GM23248 (cell line): ENCODE measurements at regions not wholly inside any gene's neighbourhood (a gene's known extent, or its start where the extent isn't known, plus 50 kb on each side); places are given as distances from the start of the nearest gene placed in this dataset.

Experiments used
- DNase-seq: peaks from one replicate; pipeline ENCODE4 v3.0.0-alpha.2; 2015
- H2AFZ ChIP-seq: fragments of 200-600 bp; sonication (generic); 2 replicates; pipeline ENCODE4 v1.6.1; 2016; ENCODE audit warnings: antibody characterized with exemption
- H3F3A ChIP-seq: fragments of 200-600 bp; sonication (generic); 2 replicates; pipeline ENCODE4 v1.6.1; 2016; ENCODE audit warnings: mild to moderate bottlenecking, antibody characterized with exemption, mixed run types; ENCODE audit not compliant: insufficient read depth
- H3K27ac ChIP-seq: fragments of 200-600 bp; sonication (generic); 2 replicates; pipeline ENCODE4 v1.5.1; 2016; ENCODE audit warnings: mild to moderate bottlenecking
- H3K27me3 ChIP-seq: fragments of 200-600 bp; sonication (generic); replicated peaks from 2 replicates; pipeline ENCODE4 v1.6.1; 2016; ENCODE audit warnings: mild to moderate bottlenecking; ENCODE audit not compliant: insufficient read depth
- H3K36me3 ChIP-seq: fragments of 200-600 bp; sonication (generic); 2 replicates; pipeline ENCODE4 v1.6.1; 2016; ENCODE audit warnings: low read depth, mild to moderate bottlenecking
- H3K4me1 ChIP-seq: fragments of 200-600 bp; sonication (generic); 2 replicates; pipeline ENCODE4 v1.6.1; 2016; ENCODE audit warnings: mild to moderate bottlenecking; ENCODE audit not compliant: insufficient read depth
- H3K4me2 ChIP-seq: fragments of 200-600 bp; sonication (generic); one replicate; pipeline ENCODE4 v1.6.1; 2016; ENCODE audit warnings: mild to moderate bottlenecking; ENCODE audit not compliant: unreplicated experiment
- H3K4me3 ChIP-seq: fragments of 200-600 bp; sonication (generic); 2 replicates; pipeline ENCODE4 v1.5.1; 2016; ENCODE audit warnings: mild to moderate bottlenecking
- H3K79me2 ChIP-seq: fragments of 200-600 bp; sonication (generic); 2 replicates; pipeline ENCODE4 v1.6.1; 2016; ENCODE audit warnings: mild to moderate bottlenecking; ENCODE audit not compliant: insufficient read depth
- H3K9ac ChIP-seq: fragments of 200-600 bp; sonication (generic); 2 replicates; pipeline ENCODE4 v1.6.1; 2016; ENCODE audit warnings: mild to moderate bottlenecking
- H3K9me2 ChIP-seq: fragments of 200-600 bp; sonication (generic); 2 replicates; pipeline ENCODE4 v1.6.1; 2016; ENCODE audit warnings: mixed run types, mild to moderate bottlenecking, moderate library complexity; ENCODE audit not compliant: insufficient read depth
- H3K9me3 ChIP-seq: fragments of 200-600 bp; sonication (generic); one replicate; pipeline ENCODE4 v1.6.1; 2017; ENCODE audit warnings: low read depth
- H4K20me1 ChIP-seq: fragments of 200-600 bp; sonication (generic); 2 replicates; pipeline ENCODE4 v1.6.0; 2016; ENCODE audit not compliant: insufficient read depth
- EZH2 ChIP-seq: fragments of 200-600 bp; sonication (generic); IDR thresholded peaks from 2 replicates; pipeline ENCODE4 v1.6.1; 2018; ENCODE audit warnings: antibody characterized with exemption, mild to moderate bottlenecking; ENCODE audit not compliant: insufficient read depth, poor library complexity, severe bottlenecking
- EZH2phosphoT487 ChIP-seq: fragments of 200-600 bp; sonication (generic); IDR thresholded peaks from 2 replicates; pipeline ENCODE4 v1.6.1; 2018; ENCODE audit warnings: antibody characterized with exemption, moderate library complexity, mild to moderate bottlenecking, low read depth; ENCODE audit not compliant: insufficient read depth
- WGBS, 2 experiments: methylation state at CpG; one replicate each; pipeline ENCODE4 v1.1.6; 2015 to 2017; ENCODE audit warnings: low lambda C conversion rate in 2 of 2, low coverage in 1 of 2; ENCODE audit errors: missing lambda C conversion rate in 2 of 2; 5-methylcytosine and 5-hydroxymethylcytosine counted together
- in situ Hi-C: fragments of 300-500 bp; cut with MboI; formaldehyde crosslinking; loops from 2 replicates; pipeline ENCODE4 v1.15.0; 2020

- no peak for DNase-seq
- Histone ChIP-seq H3K36me3 (no peaks in the 10 kb centered on the region), H4K20me1 (no peaks in the 10 kb centered on the region), H3K79me2 (no peaks in the 10 kb centered on the region), H3K4me1 (no peaks in the 10 kb centered on the region), H3K27ac (no peak overlapping the region), H3K4me3 (no peak overlapping the region), H3F3A (no peaks in the 10 kb centered on the region), H3K9me3 (no peaks in the 10 kb centered on the region), H3K4me2 (no peak overlapping the region), H2AFZ (no peak overlapping the region), H3K9ac (no peak overlapping the region), H3K9me2 (no peaks in the 10 kb centered on the region), H3K27me3 (no peaks in the 10 kb centered on the region)
- WGBS, 2 experiments, result 29 to 33% methylated on average over 15 to 20 of the region's 20 CpGs
- in situ Hi-C loops, result no loop called here
- TF ChIP-seq EZH2, result no peak
- no peak for TF ChIP-seq EZH2phosphoT487
These were observed 132.2 kb upstream of the ASTN2 start for GRCh38 chr9:117546894-117547678.

GRCh38 chr9:117545846-117546245, 131.0 kb upstream of the ASTN2 start:
- H3K4me1 ChIP-seq, result no peaks in the 10 kb centered on the region
- no peak overlapping the region for H3K9ac ChIP-seq
- in situ Hi-C loops, result no loop called here
- no peaks in the 10 kb centered on the region for H3K9me3 ChIP-seq
- no peak overlapping the region for H3K4me3 ChIP-seq
- H3K27ac ChIP-seq, result no peak overlapping the region
- no peaks in the 10 kb centered on the region for H3K9me2 ChIP-seq
- WGBS, 2 experiments, result 31 to 39% methylated on average over 1 of the region's 1 CpG
- TF ChIP-seq EZH2phosphoT487, result no peak
- no peak for TF ChIP-seq EZH2
- DNase-seq, result no peak
- no peaks in the 10 kb centered on the region for H4K20me1 ChIP-seq
- no peaks in the 10 kb centered on the region for H3F3A ChIP-seq
- H2AFZ ChIP-seq, result no peak overlapping the region
- no peaks in the 10 kb centered on the region for H3K27me3 ChIP-seq
- H3K36me3 ChIP-seq, result no peaks in the 10 kb centered on the region
- no peak overlapping the region for H3K4me2 ChIP-seq
- H3K79me2 ChIP-seq, result no peaks in the 10 kb centered on the region

- Histone ChIP-seq H3K79me2 (no peaks in the 10 kb centered on the region), H3K4me2 (no peak overlapping the region), H3K9me2 (no peaks in the 10 kb centered on the region), H3K9ac (no peak overlapping the region), H3K36me3 (no peaks in the 10 kb centered on the region), H3K27me3 (no peaks in the 10 kb centered on the region), H3F3A (no peaks in the 10 kb centered on the region), H2AFZ (no peak overlapping the region), H3K4me1 (no peaks in the 10 kb centered on the region), H4K20me1 (no peaks in the 10 kb centered on the region), H3K4me3 (no peak overlapping the region), H3K27ac (no peak overlapping the region), H3K9me3 (no peaks in the 10 kb centered on the region)
- in situ Hi-C loops, result no loop called here
- 13 to 15% methylated on average over 2 of the region's 2 CpGs for WGBS, 2 experiments
- DNase-seq, result no peak
- TF ChIP-seq EZH2 (no peak), EZH2phosphoT487 (no peak)
These were observed 128.2 kb upstream of the ASTN2 start for GRCh38 chr9:117543089-117543488.

GRCh38 chr9:117542021-117542420, 127.2 kb upstream of the ASTN2 start:
- 22 to 23% methylated on average over 3 of the region's 3 CpGs for WGBS, 2 experiments
- no peaks in the 10 kb centered on the region for H3K36me3 ChIP-seq
- DNase-seq, result no peak
- no peak overlapping the region for H3K27ac ChIP-seq
- no peaks in the 10 kb centered on the region for H4K20me1 ChIP-seq
- H2AFZ ChIP-seq, result no peak overlapping the region
- no peak overlapping the region for H3K4me3 ChIP-seq
- TF ChIP-seq EZH2 (no peak), EZH2phosphoT487 (no peak)
- no peaks in the 10 kb centered on the region for H3K27me3 ChIP-seq
- H3K4me2 ChIP-seq, result no peak overlapping the region
- no peaks in the 10 kb centered on the region for H3K4me1 ChIP-seq
- in situ Hi-C loops, result no loop called here
- no peaks in the 10 kb centered on the region for H3K9me3 ChIP-seq
- no peak overlapping the region for H3K9ac ChIP-seq
- no peaks in the 10 kb centered on the region for H3K9me2 ChIP-seq
- H3F3A ChIP-seq, result no peaks in the 10 kb centered on the region
- no peaks in the 10 kb centered on the region for H3K79me2 ChIP-seq
